Endodermal cell (in vitro differentiated cells): ENCODE measurements at regions not wholly inside any gene's neighbourhood (a gene's known extent, or its start where the extent isn't known, plus 50 kb on each side); places are given as distances from the start of the nearest gene placed in this dataset.
A peak's percentile ranks its signal among the peaks of the same experiment; 100 is the strongest.

Source experiments
- DNase-seq: peaks from one replicate; pipeline ENCODE4 v3.0.0-alpha.2; 2017
- H3K27ac ChIP-seq: 2 replicates; pipeline ENCODE4 v1.5.1; 2013; ENCODE audit warnings: mild to moderate bottlenecking, low read depth, low read length, moderate library complexity
- H3K27me3 ChIP-seq: 2 replicates; pipeline ENCODE4 v1.6.1; 2013; ENCODE audit warnings: mild to moderate bottlenecking, low read length, moderate library complexity; ENCODE audit not compliant: insufficient read depth, control insufficient read depth, poor library complexity, severe bottlenecking
- H3K36me3 ChIP-seq: 2 replicates; pipeline ENCODE4 v1.7.0; 2013; ENCODE audit warnings: mild to moderate bottlenecking, low read length, moderate library complexity; ENCODE audit not compliant: control insufficient read depth, insufficient read depth
- H3K4me1 ChIP-seq: one replicate; pipeline ENCODE4 v1.7.0; 2013; ENCODE audit warnings: low read length; ENCODE audit not compliant: control insufficient read depth, insufficient read depth
- H3K4me3 ChIP-seq: 2 replicates; pipeline ENCODE4 v1.5.1; 2013; ENCODE audit warnings: mild to moderate bottlenecking, low read length, moderate library complexity
- H3K9ac ChIP-seq: 2 replicates; pipeline ENCODE4 v1.6.1; 2013; ENCODE audit warnings: mild to moderate bottlenecking, low read length, moderate library complexity; ENCODE audit not compliant: poor library complexity, severe bottlenecking; ENCODE audit errors: extremely low read depth
- H3K9me3 ChIP-seq: 2 replicates; pipeline ENCODE4 v1.6.1; 2013; ENCODE audit warnings: mild to moderate bottlenecking, low read length, moderate library complexity; ENCODE audit not compliant: control insufficient read depth
- H3K27ac Mint-ChIP-seq: 2 replicates; pipeline ENCODE4 v1.8.0; 2020; ENCODE audit warnings: mixed read lengths
- H3K27me3 Mint-ChIP-seq: 2 replicates; pipeline ENCODE4 v1.8.0; 2021; ENCODE audit warnings: mild to moderate bottlenecking, mixed read lengths; ENCODE audit not compliant: insufficient read depth
- H3K36me3 Mint-ChIP-seq: 2 replicates; pipeline ENCODE4 v1.8.0; 2020; ENCODE audit warnings: low read depth, mixed read lengths
- H3K4me1 Mint-ChIP-seq: 2 replicates; pipeline ENCODE4 v1.8.0; 2020; ENCODE audit warnings: mixed read lengths
- H3K4me3 Mint-ChIP-seq: 2 replicates; pipeline ENCODE4 v1.8.0; 2020; ENCODE audit warnings: mild to moderate bottlenecking, moderate library complexity, mixed read lengths
- H3K9me3 Mint-ChIP-seq: 2 replicates; pipeline ENCODE4 v1.8.0; 2020; ENCODE audit warnings: mild to moderate bottlenecking, mixed read lengths
- WGBS, 2 experiments: methylation state at CpG; one replicate each; pipeline versions ENCODE4 v1.1.5 to v1.1.7; 2013; ENCODE audit warnings: missing lambda C conversion rate in 2 of 2, mixed read lengths in 1 of 2; ENCODE audit not compliant: insufficient coverage in 1 of 2, insufficient read length in 1 of 2; 5-methylcytosine and 5-hydroxymethylcytosine counted together
- TF ChIP-seq, protein P1 (sequence below): fragments of 200-600 bp; sonication (generic); conservative IDR thresholded peaks from 2 replicates; pipeline ENCODE4 v1.5.0; 2021; ENCODE audit warnings: antibody characterized with exemption, mild to moderate bottlenecking

DNA sequence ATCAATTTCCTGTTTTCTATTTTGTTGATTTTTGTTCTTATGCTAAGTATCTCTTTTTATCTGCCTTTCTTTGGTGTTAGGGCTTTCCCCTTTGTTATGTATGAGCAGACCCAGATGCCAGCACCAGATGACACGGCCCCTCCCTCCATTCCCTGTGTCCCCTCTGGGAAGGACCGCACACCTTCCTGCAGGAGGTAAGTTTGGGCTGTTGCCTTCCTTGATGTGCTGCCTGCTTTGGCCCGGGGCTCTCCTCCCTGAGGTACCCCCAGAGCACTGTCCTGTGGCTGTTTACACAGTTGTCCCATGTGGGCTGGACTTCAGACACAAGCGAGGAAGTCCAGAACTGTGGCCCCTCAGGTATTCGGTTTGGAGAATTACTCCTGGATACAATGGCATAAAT is 343.8 kb upstream of the IRX1 start:
- H3K27me3 ChIP-seq: no peaks in the 10 kb centered on the region
- H3K36me3 ChIP-seq: no peaks in the 10 kb centered on the region
- H3K27ac Mint-ChIP-seq: no peak overlapping the region
- H3K36me3 Mint-ChIP-seq: no peaks in the 10 kb centered on the region
- H3K4me1 Mint-ChIP-seq: peaks cover 43% of the 10 kb centered on the region
- H3K27ac ChIP-seq: no peak overlapping the region
- H3K9me3 Mint-ChIP-seq: peaks cover 3% of the 10 kb centered on the region
- H3K4me3 Mint-ChIP-seq: peak overlapping the region; percentile 6
- H3K9me3 ChIP-seq: no peaks in the 10 kb centered on the region
- H3K4me3 ChIP-seq: no peak overlapping the region
- DNase-seq: peak; percentile 80
- TF ChIP-seq, protein P1, sequence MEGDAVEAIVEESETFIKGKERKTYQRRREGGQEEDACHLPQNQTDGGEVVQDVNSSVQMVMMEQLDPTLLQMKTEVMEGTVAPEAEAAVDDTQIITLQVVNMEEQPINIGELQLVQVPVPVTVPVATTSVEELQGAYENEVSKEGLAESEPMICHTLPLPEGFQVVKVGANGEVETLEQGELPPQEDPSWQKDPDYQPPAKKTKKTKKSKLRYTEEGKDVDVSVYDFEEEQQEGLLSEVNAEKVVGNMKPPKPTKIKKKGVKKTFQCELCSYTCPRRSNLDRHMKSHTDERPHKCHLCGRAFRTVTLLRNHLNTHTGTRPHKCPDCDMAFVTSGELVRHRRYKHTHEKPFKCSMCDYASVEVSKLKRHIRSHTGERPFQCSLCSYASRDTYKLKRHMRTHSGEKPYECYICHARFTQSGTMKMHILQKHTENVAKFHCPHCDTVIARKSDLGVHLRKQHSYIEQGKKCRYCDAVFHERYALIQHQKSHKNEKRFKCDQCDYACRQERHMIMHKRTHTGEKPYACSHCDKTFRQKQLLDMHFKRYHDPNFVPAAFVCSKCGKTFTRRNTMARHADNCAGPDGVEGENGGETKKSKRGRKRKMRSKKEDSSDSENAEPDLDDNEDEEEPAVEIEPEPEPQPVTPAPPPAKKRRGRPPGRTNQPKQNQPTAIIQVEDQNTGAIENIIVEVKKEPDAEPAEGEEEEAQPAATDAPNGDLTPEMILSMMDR: no peak
- no peak overlapping the region for H3K9ac ChIP-seq
- 29 to 37% methylated on average over 3 to 5 of the region's 5 CpGs for WGBS, 2 experiments
- H3K4me1 ChIP-seq: peaks cover 7% of the 10 kb centered on the region
- no peaks in the 10 kb centered on the region for H3K27me3 Mint-ChIP-seq

DNA sequence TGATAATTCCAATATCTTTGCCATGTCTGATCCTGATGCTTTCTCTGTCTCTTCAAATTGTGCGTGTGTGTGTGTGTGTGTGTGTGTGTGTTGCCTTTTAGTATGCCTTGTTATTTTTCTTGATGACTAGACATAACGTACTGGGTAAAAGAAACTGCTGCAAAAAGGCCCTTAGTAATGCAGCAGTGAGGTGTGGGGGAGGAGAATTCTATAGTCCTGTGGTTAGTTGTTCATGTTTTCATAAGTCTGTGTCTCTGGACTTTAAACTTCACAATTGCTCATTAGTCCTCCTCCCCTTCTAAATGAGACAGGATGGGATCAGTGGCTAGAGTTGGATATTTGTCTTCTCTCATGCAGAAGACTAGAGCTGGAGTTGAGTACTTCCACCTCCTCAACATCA is 346.2 kb upstream of the IRX1 start:
- H3K27ac ChIP-seq: no peak overlapping the region
- Mint-ChIP-seq H3K4me3 (no peak overlapping the region), H3K27me3 (peaks cover 1% of the 10 kb centered on the region), H3K4me1 (peaks cover 35% of the 10 kb centered on the region), H3K27ac (no peak overlapping the region), H3K36me3 (no peaks in the 10 kb centered on the region), H3K9me3 (peaks cover 5% of the 10 kb centered on the region)
- peaks cover 7% of the 10 kb centered on the region for H3K4me1 ChIP-seq
- peaks cover 8% of the 10 kb centered on the region for H3K9me3 ChIP-seq
- WGBS, 2 experiments: 82% methylated on average over 2 of the region's 2 CpGs; no CpG with 5 or more reads in 1 of the 2 experiments
- no peak for DNase-seq
- no peak overlapping the region for H3K4me3 ChIP-seq
- TF ChIP-seq, protein P1: no peak
- no peaks in the 10 kb centered on the region for H3K27me3 ChIP-seq
- H3K36me3 ChIP-seq: no peaks in the 10 kb centered on the region
- H3K9ac ChIP-seq: no peak overlapping the region

DNA sequence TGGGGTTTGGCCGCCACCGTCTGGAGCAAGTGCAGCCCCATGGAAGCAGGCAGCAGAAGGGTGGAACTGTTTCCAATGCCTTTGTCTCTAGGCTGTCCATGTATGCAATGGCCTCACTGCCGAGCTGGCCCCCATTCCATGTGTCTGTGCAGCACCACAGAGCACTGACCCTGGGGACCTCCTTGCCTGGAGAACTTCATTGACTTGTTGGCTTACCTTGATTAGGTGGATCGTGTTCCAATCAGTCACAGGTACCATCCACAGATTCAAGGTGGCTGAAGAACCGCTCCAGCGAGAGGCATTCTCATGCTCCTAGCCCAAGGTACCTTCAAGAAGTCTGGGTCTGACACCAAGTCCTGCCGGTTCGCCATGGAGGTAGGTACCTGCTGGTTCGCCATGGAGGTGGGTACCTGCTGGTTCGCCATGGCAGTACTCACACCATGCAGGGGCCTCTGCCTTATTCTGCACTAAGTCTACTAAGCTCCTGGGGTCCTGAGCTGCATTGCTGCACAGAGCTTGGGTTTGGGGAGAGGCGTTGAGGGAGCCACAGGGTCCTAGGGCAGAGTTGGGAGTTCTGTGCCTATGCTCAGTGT is 358.3 kb upstream of the IRX1 start:
- Mint-ChIP-seq H3K4me1 (no peaks in the 10 kb centered on the region), H3K36me3 (peaks cover 2% of the 10 kb centered on the region), H3K9me3 (peaks cover 32% of the 10 kb centered on the region), H3K27ac (no peak overlapping the region), H3K27me3 (peaks cover 2% of the 10 kb centered on the region), H3K4me3 (no peak overlapping the region)
- TF ChIP-seq, protein P1: no peak
- no peaks in the 10 kb centered on the region for H3K4me1 ChIP-seq
- DNase-seq: peak; percentile 29
- H3K27me3 ChIP-seq: no peaks in the 10 kb centered on the region
- 95 to 97% methylated on average over 11 of the region's 11 CpGs for WGBS, 2 experiments
- H3K9me3 ChIP-seq: no peaks in the 10 kb centered on the region
- H3K27ac ChIP-seq: no peak overlapping the region
- no peak overlapping the region for H3K4me3 ChIP-seq
- no peaks in the 10 kb centered on the region for H3K36me3 ChIP-seq
- H3K9ac ChIP-seq: no peak overlapping the region
